ENCODE measurements at regions not wholly inside any gene's neighbourhood (a gene's known extent, or its start where the extent isn't known, plus 50 kb on each side); places are given as distances from the start of the nearest gene placed in this dataset.
"Not testable (repeated sequence)": the region's sequence is repeated elsewhere in the genome, so short reads cannot be mapped to it uniquely, and the experiment has no call there.

- intact Hi-C loops (cut with micrococcal nuclease; ENCODE audit: unreplicated experiment) (no loop called here), in situ Hi-C loops (cut with HindIII; ENCODE audit: extremely low pct_ligation_motif_present, low pct_unique_long_range_greater_than_20kb) (no loop called here)
- DNase-seq (ENCODE audit: low spot score) (no peak), ATAC-seq (no peak), FAIRE-seq (no peak)
- H3K79me2 ChIP-seq (ENCODE audit: insufficient read depth, low read length), result no peaks in the 10 kb centered on the region
- no peaks in the 10 kb centered on the region for H4K20me1 ChIP-seq (ENCODE audit: insufficient read depth, low read length)
- no peak overlapping the region for H3K4me2 ChIP-seq (ENCODE audit: low read depth, low read length)
- H3K9me3 ChIP-seq (ENCODE audit: low read length), result no peaks in the 10 kb centered on the region
- CTCF ChIA-PET (ENCODE audit: low intra/inter-chr PET ratio, low total read pairs), result no interaction called here
- no TSS peak for BruUV-seq (replicated peaks)
- no peak overlapping the region for H2AFZ ChIP-seq (ENCODE audit: low read length)
- TF ChIP-seq AFF4 (CRISPR knock-in tag; IDR thresholded peaks at IDR 0.05) (no peak), LCORL (IDR thresholded peaks at IDR 0.05) (peak; percentile 87), LCORL (CRISPR knock-in tag; IDR thresholded peaks at IDR 0.05) (no peak)
- H3K27me3 ChIP-seq (ENCODE audit: control insufficient read depth in 1 of 2, insufficient read depth in 2 of 2, low read length in 2 of 2), result no peaks in the 10 kb centered on the region
- H3K27ac ChIP-seq (ENCODE audit: extremely low read length, insufficient read depth, low read length), result no peak overlapping the region
- no peak overlapping the region for H3K4me3 ChIP-seq (replicated peaks in 1 of 3; ENCODE audit: insufficient read depth in 1 of 3, low read depth in 2 of 3, low read length in 3 of 3)
- POLR2A ChIA-PET, result no interaction called here
- no peak overlapping the region for H3K9ac ChIP-seq (ENCODE audit: insufficient read depth, low read depth, low read length)
- H3K36me3 ChIP-seq (replicated peaks in 1 of 2; ENCODE audit: control insufficient read depth in 1 of 2, insufficient read depth in 2 of 2, low read length in 2 of 2), result no peaks in the 10 kb centered on the region
- WGBS (ENCODE audit: low lambda C conversion rate), result 0% methylated on average over 1 of the region's 1 CpG
- peaks cover 8% of the 10 kb centered on the region for H3K4me1 ChIP-seq (ENCODE audit: insufficient read depth, low read length)
Measured at GRCh38 chr1:166695115-166695514, 144.2 kb upstream of the POGK start.

GRCh38 chr1:166695834-166696233 lies 143.4 kb upstream of the POGK start:
- H3K27ac ChIP-seq (ENCODE audit: extremely low read length, insufficient read depth, low read length); H4K20me1 ChIP-seq (ENCODE audit: insufficient read depth, low read length); BruUV-seq (replicated peaks); H3K36me3 ChIP-seq (replicated peaks in 1 of 2; ENCODE audit: control insufficient read depth in 1 of 2, insufficient read depth in 2 of 2, low read length in 2 of 2); H2AFZ ChIP-seq (ENCODE audit: low read length); POLR2A ChIA-PET; H3K4me1 ChIP-seq (ENCODE audit: insufficient read depth, low read length); H3K79me2 ChIP-seq (ENCODE audit: insufficient read depth, low read length); H3K9me3 ChIP-seq (ENCODE audit: low read length); ATAC-seq; FAIRE-seq; H3K4me3 ChIP-seq (replicated peaks in 1 of 3; ENCODE audit: insufficient read depth in 1 of 3, low read depth in 2 of 3, low read length in 3 of 3); H3K27me3 ChIP-seq (ENCODE audit: control insufficient read depth in 1 of 2, insufficient read depth in 2 of 2, low read length in 2 of 2); intact Hi-C loops (cut with micrococcal nuclease; ENCODE audit: unreplicated experiment); H3K4me2 ChIP-seq (ENCODE audit: low read depth, low read length); in situ Hi-C loops (cut with HindIII; ENCODE audit: extremely low pct_ligation_motif_present, low pct_unique_long_range_greater_than_20kb); H3K9ac ChIP-seq (ENCODE audit: insufficient read depth, low read depth, low read length); CTCF ChIA-PET (ENCODE audit: low intra/inter-chr PET ratio, low total read pairs); DNase-seq (ENCODE audit: low spot score): not testable (repeated sequence)
- 2% methylated on average over 2 of the region's 2 CpGs for WGBS (ENCODE audit: low lambda C conversion rate)

Measured in HepG2 (cell line).